CD4-positive, CD25-positive, alpha-beta regulatory T cell (primary cell): ENCODE measurements at regions not wholly inside any gene's neighbourhood (a gene's known extent, or its start where the extent isn't known, plus 50 kb on each side); places are given as distances from the start of the nearest gene placed in this dataset.

ENCODE experiments used
- ATAC-seq, 2 donors: fragments of 150-1000 bp; cut with Tn5 transposase; one replicate each; pipeline ENCODE4 v1.10.0; 2021; ENCODE audit warnings: low read depth in 2 of 2, moderate number of reproducible peaks in 2 of 2, moderate library complexity in 1 of 2
- DNase-seq, 3 donors: peaks; one replicate each; pipeline versions ENCODE4 v3.0.0 to v3.0.0-alpha.2; 2012 to 2022; ENCODE audit warnings: mixed read lengths in 1 of 3
- H3K27ac ChIP-seq: one replicate; pipeline ENCODE4 v1.7.0; 2013; ENCODE audit warnings: mild to moderate bottlenecking, low read length; ENCODE audit not compliant: insufficient read depth, poor library complexity, severe bottlenecking
- H3K27me3 ChIP-seq: one replicate; pipeline ENCODE4 v1.7.0; 2013; ENCODE audit warnings: low read length; ENCODE audit not compliant: control insufficient read depth, insufficient read depth
- H3K36me3 ChIP-seq: one replicate; pipeline ENCODE4 v1.7.0; 2013; ENCODE audit warnings: mild to moderate bottlenecking, low read length, moderate library complexity; ENCODE audit not compliant: control insufficient read depth, insufficient read depth
- H3K4me1 ChIP-seq: 2 replicates; pipeline ENCODE4 v1.7.0; 2013; ENCODE audit warnings: mild to moderate bottlenecking, low read length; ENCODE audit not compliant: insufficient read depth, control insufficient read depth, poor library complexity, severe bottlenecking
- H3K4me3 ChIP-seq: one replicate; pipeline ENCODE4 v1.7.0; 2013; ENCODE audit warnings: low read depth, mild to moderate bottlenecking, low read length, moderate library complexity
- H3K9me3 ChIP-seq, 2 experiments: 1 replicate in 1 of 2; 2 replicates in 1 of 2; pipeline ENCODE4 v1.7.0; 2013; ENCODE audit warnings: low read length in 2 of 2, mild to moderate bottlenecking in 1 of 2, moderate library complexity in 1 of 2; ENCODE audit not compliant: control insufficient read depth in 2 of 2
- H3K27ac Mint-ChIP-seq, 3 donors: one replicate each; pipeline ENCODE4 v1.8.0; 2020 to 2022; ENCODE audit warnings: mild to moderate bottlenecking in 3 of 3, mixed read lengths in 3 of 3, moderate library complexity in 2 of 3
- H3K27me3 Mint-ChIP-seq: one replicate; pipeline ENCODE4 v1.8.0; 2022; ENCODE audit warnings: mild to moderate bottlenecking, mixed read lengths
- H3K36me3 Mint-ChIP-seq: one replicate; pipeline ENCODE4 v1.8.0; 2020; ENCODE audit warnings: mixed read lengths
- H3K4me1 Mint-ChIP-seq, 4 donors: one replicate each; pipeline ENCODE4 v1.8.0; 2020 to 2022; ENCODE audit warnings: mixed read lengths in 4 of 4, mild to moderate bottlenecking in 1 of 4
- H3K4me3 Mint-ChIP-seq, 4 donors: one replicate each; pipeline ENCODE4 v1.8.0; 2020 to 2022; ENCODE audit warnings: mild to moderate bottlenecking in 4 of 4, mixed read lengths in 4 of 4, moderate library complexity in 3 of 4
- H3K9me3 Mint-ChIP-seq, 7 donors: one replicate each; pipeline ENCODE4 v1.8.0; 2020 to 2022; ENCODE audit warnings: mixed read lengths in 7 of 7, mild to moderate bottlenecking in 3 of 7, moderate library complexity in 2 of 7

DNA sequence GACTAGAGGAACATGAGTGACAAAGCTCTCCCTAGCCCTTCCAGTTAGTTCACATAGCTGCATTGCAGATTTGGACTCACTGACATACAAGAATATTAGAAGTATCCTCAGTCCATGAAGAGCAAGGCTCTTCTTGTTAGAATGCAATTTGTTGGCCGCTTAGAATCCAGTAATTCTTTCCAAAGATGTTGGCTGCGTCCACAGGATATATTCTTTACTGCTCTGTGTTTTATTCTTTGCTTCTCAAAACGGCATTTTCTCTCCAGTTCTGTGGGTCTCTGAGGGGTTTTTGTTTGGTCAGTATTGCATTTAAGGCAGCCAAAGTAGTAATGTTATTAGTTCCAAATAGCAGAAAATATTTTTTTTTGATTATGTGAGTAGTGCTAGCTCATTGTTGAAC is 588.6 kb downstream of the DNAJB9 start:
- no peak overlapping the region for H3K4me3 ChIP-seq
- H3K36me3 ChIP-seq = no peaks in the 10 kb centered on the region
- H3K27me3 Mint-ChIP-seq = no peaks in the 10 kb centered on the region
- DNase-seq (no peak), ATAC-seq (no peak)
- no peaks in the 10 kb centered on the region for H3K36me3 Mint-ChIP-seq
- H3K27ac Mint-ChIP-seq = no peak overlapping the region
- no peaks in the 10 kb centered on the region for H3K4me1 ChIP-seq
- H3K4me1 Mint-ChIP-seq = no peaks in the 10 kb centered on the region
- peaks cover 0 to 23% (median 5%) of the 10 kb centered on the region in 7 donors for H3K9me3 Mint-ChIP-seq
- H3K4me3 Mint-ChIP-seq = no peak overlapping the region
- no peak overlapping the region for H3K27ac ChIP-seq
- no peaks in the 10 kb centered on the region for H3K27me3 ChIP-seq
- peaks cover 0 to 2% of the 10 kb centered on the region in 2 experiments for H3K9me3 ChIP-seq

GRCh38 chr7:109176661-109177060 is 607.0 kb downstream of the DNAJB9 start:
- Histone ChIP-seq H3K4me1 (no peaks in the 10 kb centered on the region), H3K27me3 (no peaks in the 10 kb centered on the region), H3K9me3 (no peaks in the 10 kb centered on the region), H3K36me3 (no peaks in the 10 kb centered on the region), H3K4me3 (no peak overlapping the region), H3K27ac (no peak overlapping the region)
- H3K4me3 Mint-ChIP-seq = no peak overlapping the region
- DNase-seq = no peak
- peaks cover 0 to 10% (median 2%) of the 10 kb centered on the region in 7 donors for H3K9me3 Mint-ChIP-seq
- no peaks in the 10 kb centered on the region for H3K36me3 Mint-ChIP-seq
- no peaks in the 10 kb centered on the region for H3K4me1 Mint-ChIP-seq
- H3K27ac Mint-ChIP-seq = no peak overlapping the region
- H3K27me3 Mint-ChIP-seq = no peaks in the 10 kb centered on the region
- ATAC-seq = no peak

- Mint-ChIP-seq H3K4me1 (no peaks in the 10 kb centered on the region), H3K27me3 (no peaks in the 10 kb centered on the region), H3K27ac (no peak overlapping the region), H3K4me3 (no peak overlapping the region), H3K36me3 (no peaks in the 10 kb centered on the region), H3K9me3 (peaks cover 0 to 9% (median 3%) of the 10 kb centered on the region in 7 donors)
- DNase-seq (no peak), ATAC-seq (no peak)
- H3K27me3 ChIP-seq = no peaks in the 10 kb centered on the region
- no peaks in the 10 kb centered on the region for H3K36me3 ChIP-seq
- no peaks in the 10 kb centered on the region for H3K9me3 ChIP-seq
- H3K4me3 ChIP-seq = no peak overlapping the region
- H3K4me1 ChIP-seq = no peaks in the 10 kb centered on the region
- H3K27ac ChIP-seq = no peak overlapping the region
These were observed 608.7 kb downstream of the DNAJB9 start for GRCh38 chr7:109178342-109178741.

GRCh38 chr7:109179601-109180000 is 609.9 kb downstream of the DNAJB9 start:
- Histone ChIP-seq H3K27ac (no peak overlapping the region), H3K9me3 (no peaks in the 10 kb centered on the region), H3K27me3 (no peaks in the 10 kb centered on the region), H3K4me1 (no peaks in the 10 kb centered on the region), H3K36me3 (no peaks in the 10 kb centered on the region), H3K4me3 (no peak overlapping the region)
- peak overlapping the region in 1 of 3 donors; percentile 33 for H3K27ac Mint-ChIP-seq
- H3K36me3 Mint-ChIP-seq = no peaks in the 10 kb centered on the region
- H3K27me3 Mint-ChIP-seq = no peaks in the 10 kb centered on the region
- peaks cover 0 to 13% (median 5%) of the 10 kb centered on the region in 7 donors for H3K9me3 Mint-ChIP-seq
- no peaks in the 10 kb centered on the region for H3K4me1 Mint-ChIP-seq
- no peak for ATAC-seq
- no peak for DNase-seq
- no peak overlapping the region for H3K4me3 Mint-ChIP-seq

DNA sequence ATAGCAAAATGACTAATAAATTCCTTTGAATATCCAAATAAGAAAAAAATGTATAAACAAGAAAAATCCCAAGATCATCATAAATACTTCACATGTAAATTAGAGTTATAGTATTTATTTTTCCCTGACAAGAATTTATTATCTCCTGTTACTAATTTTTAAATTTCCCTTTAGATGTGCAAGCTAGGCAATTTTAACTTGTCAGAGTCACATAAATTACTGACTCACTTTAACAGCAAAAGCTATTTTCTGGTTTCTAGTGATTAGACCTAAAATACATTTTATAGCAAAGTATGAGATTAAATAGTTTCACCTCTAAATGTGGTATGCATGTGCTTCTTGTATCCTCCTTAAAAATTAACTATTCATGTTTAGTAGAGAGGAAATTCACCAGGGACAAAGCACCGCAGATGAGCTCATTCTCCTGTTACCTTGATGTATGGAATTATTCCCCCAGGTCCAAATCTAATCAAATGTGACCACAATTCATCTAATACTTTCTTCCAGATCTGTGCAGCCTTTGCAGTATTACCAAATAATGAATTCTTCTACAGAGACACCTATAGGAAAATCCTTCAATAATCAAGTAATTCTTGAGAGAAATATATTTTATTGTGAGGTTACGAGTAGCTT is 621.2 kb downstream of the DNAJB9 start:
- Mint-ChIP-seq H3K36me3 (no peaks in the 10 kb centered on the region), H3K4me1 (no peaks in the 10 kb centered on the region), H3K27me3 (no peaks in the 10 kb centered on the region), H3K4me3 (no peak overlapping the region), H3K9me3 (peaks cover 2 to 17% (median 5%) of the 10 kb centered on the region in 7 donors), H3K27ac (no peak overlapping the region)
- ATAC-seq = no peak
- no peaks in the 10 kb centered on the region for H3K27me3 ChIP-seq
- no peak overlapping the region for H3K4me3 ChIP-seq
- no peak overlapping the region for H3K27ac ChIP-seq
- no peaks in the 10 kb centered on the region for H3K36me3 ChIP-seq
- H3K4me1 ChIP-seq = no peaks in the 10 kb centered on the region
- DNase-seq = no peak
- peaks cover 0 to 2% of the 10 kb centered on the region in 2 experiments for H3K9me3 ChIP-seq

DNA sequence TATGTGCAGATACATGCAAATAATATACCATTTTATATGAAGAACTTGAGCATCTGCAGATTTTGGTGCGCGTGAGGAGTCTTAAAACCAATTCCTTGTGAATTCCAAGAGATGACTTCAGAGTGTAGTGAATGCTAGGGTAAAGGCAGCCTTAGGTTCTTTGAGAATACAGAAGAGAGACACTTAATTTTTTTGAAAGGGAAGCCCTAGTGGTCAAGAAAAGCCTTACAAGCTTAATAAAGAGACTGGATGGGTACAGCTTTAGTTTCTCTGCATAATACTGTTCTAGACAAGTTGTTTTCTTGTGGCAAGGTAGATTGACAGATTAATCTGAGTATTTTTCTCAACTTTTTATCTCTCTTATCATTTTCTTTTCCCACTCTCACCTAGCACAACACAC is 636.5 kb downstream of the DNAJB9 start:
- H3K27ac Mint-ChIP-seq = no peak overlapping the region

DNA sequence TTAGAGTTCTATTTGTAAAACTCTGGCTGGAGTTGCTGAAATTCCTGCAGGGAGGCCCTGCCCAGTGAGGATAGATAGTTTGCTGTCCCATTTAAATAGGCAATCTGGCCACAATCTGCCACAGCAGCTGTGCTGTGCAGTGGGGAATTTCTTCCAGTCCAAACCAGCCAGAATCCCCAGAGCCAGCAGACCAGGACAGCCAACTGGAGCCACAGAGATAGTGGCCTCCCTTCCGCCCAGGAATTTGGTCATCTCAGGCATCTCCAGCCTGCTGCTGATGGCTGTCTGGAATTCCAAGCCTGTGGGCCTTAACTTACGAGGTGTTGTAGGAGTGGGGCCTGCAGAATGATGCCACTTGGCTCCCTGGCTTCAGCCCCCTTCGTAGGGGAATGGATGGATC is 643.4 kb downstream of the DNAJB9 start:
- no peak overlapping the region for H3K27ac Mint-ChIP-seq
- peaks cover 0 to 11% (median 2%) of the 10 kb centered on the region in 7 donors for H3K9me3 Mint-ChIP-seq
- Histone ChIP-seq H3K4me3 (no peak overlapping the region), H3K4me1 (no peaks in the 10 kb centered on the region), H3K9me3 (no peaks in the 10 kb centered on the region), H3K36me3 (no peaks in the 10 kb centered on the region), H3K27ac (no peak overlapping the region), H3K27me3 (no peaks in the 10 kb centered on the region)
- H3K4me3 Mint-ChIP-seq = no peak overlapping the region
- no peaks in the 10 kb centered on the region for H3K4me1 Mint-ChIP-seq
- DNase-seq = no peak
- no peaks in the 10 kb centered on the region for H3K36me3 Mint-ChIP-seq
- no peak for ATAC-seq
- no peaks in the 10 kb centered on the region for H3K27me3 Mint-ChIP-seq

More for the DNA sequence above, 636.5 kb downstream of the DNAJB9 start:
- Histone ChIP-seq H3K9me3 (peaks cover 0 to 4% of the 10 kb centered on the region in 2 experiments), H3K27ac (no peak overlapping the region), H3K36me3 (no peaks in the 10 kb centered on the region), H3K4me3 (no peak overlapping the region), H3K4me1 (no peaks in the 10 kb centered on the region), H3K27me3 (no peaks in the 10 kb centered on the region)
- ATAC-seq = no peak
- Mint-ChIP-seq H3K9me3 (peaks cover 4 to 34% (median 7%) of the 10 kb centered on the region in 7 donors), H3K4me1 (no peaks in the 10 kb centered on the region), H3K4me3 (no peak overlapping the region), H3K36me3 (no peaks in the 10 kb centered on the region), H3K27me3 (no peaks in the 10 kb centered on the region)
- DNase-seq = no peak

- H3K4me1 Mint-ChIP-seq = no peaks in the 10 kb centered on the region
- H3K4me1 ChIP-seq = no peaks in the 10 kb centered on the region
- ATAC-seq = no peak
- no peaks in the 10 kb centered on the region for H3K36me3 Mint-ChIP-seq
- H3K4me3 ChIP-seq = no peak overlapping the region
- no peaks in the 10 kb centered on the region for H3K9me3 ChIP-seq
- peaks cover 0 to 7% (median 2%) of the 10 kb centered on the region in 7 donors for H3K9me3 Mint-ChIP-seq
- H3K27ac Mint-ChIP-seq = no peak overlapping the region
- H3K27me3 Mint-ChIP-seq = no peaks in the 10 kb centered on the region
- no peaks in the 10 kb centered on the region for H3K36me3 ChIP-seq
- no peak for DNase-seq
- no peaks in the 10 kb centered on the region for H3K27me3 ChIP-seq
- no peak overlapping the region for H3K4me3 Mint-ChIP-seq
- no peak overlapping the region for H3K27ac ChIP-seq
These were observed 645.7 kb downstream of the DNAJB9 start for GRCh38 chr7:109215341-109215740.
